Stimulated activated naive CD4-positive, alpha-beta T cell (primary cell): ENCODE measurements at regions not wholly inside any gene's neighbourhood (a gene's known extent, or its start where the extent isn't known, plus 50 kb on each side); places are given as distances from the start of the nearest gene placed in this dataset.

Source experiments
- DNase-seq, 6 experiments: peaks; one replicate each; lab custom pipeline; 2025; lab: John Stamatoyannopoulos, UW

- DNase-seq = no peak
Measured at GRCh38 chr2:220434385-220434784, 807.0 kb downstream of the SLC4A3 start.

DNA sequence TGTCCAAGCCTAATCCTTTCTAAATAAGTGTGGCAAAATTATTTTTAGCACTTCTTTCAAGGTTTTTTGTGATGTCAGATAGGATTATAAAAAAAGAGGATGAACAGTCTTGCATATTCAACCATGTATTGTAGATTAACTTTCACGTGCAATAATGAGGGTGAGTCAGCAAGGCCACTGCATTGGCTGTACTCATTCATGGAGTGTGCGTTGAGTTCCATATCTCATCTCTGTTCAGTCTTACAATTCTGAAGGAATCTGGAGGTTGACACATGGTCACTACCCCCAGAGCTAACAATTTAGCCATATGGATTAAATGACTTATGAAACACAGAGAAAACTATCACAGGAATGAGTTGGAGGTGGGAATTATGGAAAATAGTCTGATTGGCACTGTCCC, 810.5 kb downstream of the SLC4A3 start:
- no peak for DNase-seq

GRCh38 chr2:220440731-220441130, 813.3 kb downstream of the SLC4A3 start:
- DNase-seq = no peak

DNA sequence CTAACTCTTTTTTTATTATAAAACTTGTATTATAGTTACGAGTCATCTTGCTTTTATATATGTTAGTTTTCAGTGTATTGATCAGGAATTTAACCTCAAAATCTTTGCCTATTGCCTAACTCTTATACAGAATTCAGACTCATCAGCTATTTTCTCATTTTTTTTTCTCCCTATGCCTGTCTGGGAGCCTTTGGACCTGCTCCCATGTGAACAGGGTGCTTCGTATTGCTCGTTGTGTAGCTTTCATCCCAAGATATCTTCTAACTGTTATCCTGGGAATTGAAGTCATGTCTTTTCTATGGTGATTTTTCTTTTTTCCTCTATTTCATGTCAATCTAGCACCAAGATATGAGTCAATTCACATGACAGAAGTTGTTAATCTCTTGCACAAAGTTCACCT, 814.0 kb downstream of the SLC4A3 start:
- no peak for DNase-seq

DNA sequence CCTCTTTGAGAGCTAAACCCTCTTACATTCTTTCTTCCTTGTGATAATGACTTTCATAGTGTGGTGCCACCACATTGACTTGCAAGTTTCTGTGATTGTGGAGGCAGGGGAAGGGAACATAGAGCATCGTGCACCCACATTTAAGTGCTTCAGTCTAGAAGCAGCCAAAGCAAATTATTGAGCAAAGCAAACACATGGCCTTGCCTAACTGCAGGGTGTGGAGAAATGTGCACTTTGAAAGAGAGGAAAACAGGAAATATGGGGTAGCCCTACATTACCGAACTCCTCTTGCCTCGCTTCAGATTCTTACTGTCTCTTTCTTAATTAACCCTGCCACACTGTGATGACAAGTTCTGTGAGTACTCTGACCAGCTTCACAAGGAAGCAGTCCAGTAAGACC, 814.6 kb downstream of the SLC4A3 start:
- no peak for DNase-seq

DNA sequence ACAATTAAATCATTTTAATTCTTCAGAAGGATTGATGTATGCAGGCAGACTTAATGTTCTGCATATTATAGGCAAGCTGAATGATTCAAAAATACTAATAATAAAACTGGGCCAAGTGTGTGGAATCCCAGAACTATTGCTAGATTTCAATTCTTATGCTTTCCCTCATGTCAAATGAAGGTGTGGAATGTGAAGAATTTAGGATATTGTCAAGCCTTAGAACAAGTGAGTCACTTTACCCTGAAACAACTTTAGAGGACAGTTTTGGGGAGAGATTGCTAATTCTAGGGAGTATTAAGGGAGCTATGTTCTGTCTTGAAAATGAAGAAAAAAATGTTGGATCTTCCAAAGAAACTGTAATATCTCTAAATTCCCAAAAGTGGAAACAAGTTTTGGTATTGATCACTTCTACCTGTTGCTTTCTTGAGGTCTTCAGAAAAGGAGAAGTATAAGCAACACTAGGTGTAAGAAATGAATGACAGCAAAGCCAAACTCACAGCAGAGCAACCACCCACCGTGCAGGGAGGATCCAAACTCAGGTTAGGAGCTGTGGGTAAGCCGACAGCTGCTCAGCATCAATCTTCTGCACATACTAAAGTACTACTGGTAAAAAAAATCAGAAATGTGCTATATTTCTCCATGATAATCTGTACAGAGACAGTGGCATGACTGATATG, 818.1 kb downstream of the SLC4A3 start:
- no peak for DNase-seq

GRCh38 chr2:220446106-220446712, 818.8 kb downstream of the SLC4A3 start:
- no peak for DNase-seq

DNA sequence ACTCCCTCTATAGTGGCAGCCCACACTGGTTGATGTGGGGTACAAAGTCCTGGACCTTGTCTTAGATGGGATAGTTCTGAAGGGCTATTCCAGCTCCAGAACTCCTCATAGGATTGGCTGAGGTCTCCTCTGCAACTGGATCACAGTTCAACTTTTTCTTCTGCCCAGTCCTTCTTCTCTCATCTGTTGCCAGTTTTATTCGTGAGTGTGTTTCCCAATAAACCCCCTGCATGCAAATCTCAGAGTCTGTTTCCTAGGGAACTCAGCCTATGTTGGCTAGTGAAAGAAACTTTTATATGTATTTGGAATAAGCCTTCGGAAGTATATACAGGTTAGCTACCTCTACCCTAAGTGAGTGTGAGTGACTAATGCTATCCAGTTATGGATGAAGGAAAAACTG, 823.4 kb downstream of the SLC4A3 start:
- DNase-seq = no peak

DNA sequence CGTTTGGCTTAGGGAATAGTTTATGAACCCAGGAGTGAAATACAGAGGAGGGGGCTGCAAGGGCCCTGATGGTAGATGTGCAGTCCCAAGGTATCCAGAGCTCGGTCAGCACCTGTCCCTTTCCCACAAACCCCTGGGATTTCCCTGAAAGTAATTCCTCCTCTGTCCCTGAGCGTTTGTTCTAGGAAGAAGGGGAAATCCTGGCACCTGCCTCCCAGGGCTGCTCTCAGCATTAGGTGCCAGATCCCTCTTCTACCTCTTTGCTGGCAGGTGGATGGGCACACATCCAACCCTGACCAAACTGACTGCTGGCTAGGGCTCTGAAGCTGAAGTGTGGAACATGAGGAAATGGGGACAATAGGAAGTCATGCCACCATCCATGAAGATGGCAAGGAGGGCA, 824.0 kb downstream of the SLC4A3 start:
- DNase-seq = no peak

DNA sequence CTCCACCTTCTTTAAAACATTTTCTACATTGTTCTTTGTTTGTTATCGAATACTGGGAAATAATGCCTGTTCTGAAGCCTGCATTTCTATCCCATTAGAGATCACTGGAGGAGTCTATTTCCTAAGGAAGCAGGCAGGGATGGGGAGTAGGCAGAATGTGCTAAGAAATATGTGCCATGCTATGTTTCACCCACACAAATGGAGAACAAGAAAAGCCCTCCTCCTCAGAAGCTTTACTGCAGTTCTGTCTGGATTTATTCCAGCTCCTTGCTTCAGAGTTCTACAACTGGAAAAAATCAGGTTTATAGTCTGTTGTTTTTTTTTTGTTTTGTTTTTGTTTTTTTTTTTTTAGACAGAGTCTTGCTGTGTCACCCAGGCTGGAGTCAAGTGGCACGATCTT, 825.1 kb downstream of the SLC4A3 start:
- DNase-seq = no peak

DNA sequence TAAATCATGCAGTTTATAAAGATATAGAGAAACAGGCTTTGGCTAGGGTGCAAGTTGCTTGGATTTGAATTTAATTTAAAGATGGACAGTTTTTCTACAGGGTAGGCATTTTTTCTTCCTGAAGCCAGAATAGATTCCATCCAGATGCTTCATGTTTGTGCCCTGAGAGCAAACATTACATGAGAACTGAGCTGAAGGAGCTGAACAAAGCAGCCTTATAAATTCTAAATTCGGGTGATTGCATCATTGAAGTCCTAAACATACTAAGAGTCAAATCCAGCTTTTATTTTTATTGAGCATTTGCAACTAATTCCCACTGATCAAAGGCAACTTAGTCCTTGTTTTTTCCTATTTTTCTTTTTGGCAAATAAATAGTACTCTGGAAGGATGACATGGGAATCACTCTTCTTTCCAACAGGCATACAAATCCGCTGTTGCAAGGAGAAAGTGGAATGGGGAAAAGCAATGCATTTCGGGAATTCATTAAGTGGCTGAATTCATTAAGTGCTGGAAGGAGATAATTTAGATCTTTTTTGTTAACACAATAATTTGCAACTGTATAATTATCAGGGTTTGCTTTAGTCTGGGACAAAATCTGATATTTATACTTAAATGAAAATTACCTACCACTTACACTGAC, 828.0 kb downstream of the SLC4A3 start:
- no peak for DNase-seq

DNA sequence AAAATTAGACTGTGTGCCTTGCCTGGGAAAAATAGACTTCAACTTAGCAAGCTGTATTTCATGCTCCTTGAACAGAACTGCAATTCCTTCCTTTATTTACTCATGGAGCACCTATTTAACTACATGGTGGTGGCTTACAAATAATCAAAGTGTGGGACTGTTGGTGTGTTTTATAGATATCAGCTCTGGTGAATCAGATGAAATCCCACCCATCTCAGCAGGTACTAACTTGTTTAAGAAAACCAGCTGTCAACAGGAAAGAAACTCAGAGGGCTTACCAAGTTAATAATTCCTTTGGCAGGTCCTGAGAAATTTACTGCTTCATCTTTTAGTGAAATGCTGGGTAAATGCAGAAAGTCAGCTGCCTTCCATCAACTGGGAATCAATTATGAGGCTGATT, 830.6 kb downstream of the SLC4A3 start:
- DNase-seq = no peak

GRCh38 chr2:220460257-220460985, 833.0 kb downstream of the SLC4A3 start:
- no peak for DNase-seq

DNA sequence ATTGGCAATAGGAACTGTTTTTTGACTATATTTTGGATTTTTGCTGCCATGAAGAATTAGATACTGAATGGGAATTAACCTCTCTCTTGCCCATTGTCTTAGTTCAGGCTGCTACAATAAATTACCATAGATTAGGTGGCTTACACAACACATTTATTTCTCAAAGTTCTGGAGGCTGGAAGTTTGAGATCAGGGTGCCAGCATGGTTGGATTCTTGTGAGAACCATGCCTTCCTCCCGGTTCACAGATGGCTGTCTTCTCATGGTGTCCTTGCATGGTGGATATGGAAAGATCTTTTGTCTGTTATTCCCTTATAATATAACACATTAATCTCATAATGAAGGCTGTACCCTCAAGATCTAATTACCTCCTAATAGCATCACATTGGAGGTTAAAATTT, 836.4 kb downstream of the SLC4A3 start:
- DNase-seq = no peak

- no peak for DNase-seq
Measured at GRCh38 chr2:220465700-220466099, 838.3 kb downstream of the SLC4A3 start.

- DNase-seq = no peak
Measured at GRCh38 chr2:220466251-220466691, 838.8 kb downstream of the SLC4A3 start.

DNA sequence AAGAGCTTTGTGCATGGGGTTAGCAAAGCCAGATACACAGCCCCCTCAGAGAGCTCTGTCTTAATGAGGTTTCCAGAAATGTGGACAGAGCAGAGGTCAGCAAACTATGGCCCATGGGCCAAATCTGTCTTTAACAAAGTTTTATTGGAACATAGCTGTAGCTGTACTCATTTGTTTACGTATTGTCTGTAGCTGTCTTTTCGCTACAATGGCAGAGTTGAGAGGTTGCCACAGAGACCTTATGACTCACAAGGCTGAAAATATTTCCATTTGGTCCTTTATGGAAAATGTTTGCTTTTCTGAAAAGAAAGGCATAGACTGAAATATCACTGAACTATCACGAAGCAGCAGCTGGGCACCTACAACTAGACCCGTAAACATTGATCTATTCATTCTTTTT, 841.8 kb downstream of the SLC4A3 start:
- DNase-seq = no peak

DNA sequence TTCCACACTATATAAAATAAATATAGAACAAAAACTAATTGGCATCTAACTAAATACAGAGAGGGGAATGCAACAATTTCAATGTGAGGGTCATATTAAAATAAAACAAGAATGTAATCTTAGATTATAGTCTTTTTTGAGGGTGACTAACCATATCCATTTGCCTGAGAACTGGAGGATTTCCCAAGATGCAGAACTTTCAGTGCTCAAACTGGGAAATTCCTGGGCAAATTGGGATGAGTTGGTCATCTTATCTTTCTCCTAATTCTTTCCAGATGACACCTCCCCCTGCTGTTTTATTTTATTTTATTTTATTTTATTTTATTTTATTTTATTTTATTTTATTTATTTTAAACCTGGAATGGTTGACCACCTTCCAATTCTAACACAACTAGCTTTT, 846.2 kb downstream of the SLC4A3 start:
- DNase-seq = no peak

GRCh38 chr2:220476877-220477276, 849.4 kb downstream of the SLC4A3 start:
- DNase-seq = no peak

- DNase-seq = no peak
Measured at GRCh38 chr2:220478305-220479058, 851.1 kb downstream of the SLC4A3 start.

GRCh38 chr2:220482716-220483115, 855.3 kb downstream of the SLC4A3 start:
- no peak for DNase-seq

- DNase-seq = no peak
Measured at GRCh38 chr2:220489121-220489520, 861.7 kb downstream of the SLC4A3 start.
